A673 (cell line): ENCODE measurements at regions not wholly inside any gene's neighbourhood (a gene's known extent, or its start where the extent isn't known, plus 50 kb on each side); places are given as distances from the start of the nearest gene placed in this dataset.

Experiments used
- CTCF ChIP-seq: fragments of 300-800, 200-600 bp; sonication (generic); conservative IDR thresholded peaks from 2 replicates; pipeline ENCODE4 v1.5.1; 2017; ENCODE audit warnings: low read depth, mild to moderate bottlenecking, antibody characterized with exemption, low read length, moderate library complexity, mixed read lengths
- EZH2 ChIP-seq: fragments of 200-600 bp; sonication (generic); IDR thresholded peaks from 2 replicates; pipeline ENCODE4 v1.6.1; 2017; ENCODE audit warnings: borderline replicate concordance, low read depth, mild to moderate bottlenecking, mixed read lengths, antibody characterized with exemption, low read length; ENCODE audit not compliant: poor library complexity, severe bottlenecking

DNA sequence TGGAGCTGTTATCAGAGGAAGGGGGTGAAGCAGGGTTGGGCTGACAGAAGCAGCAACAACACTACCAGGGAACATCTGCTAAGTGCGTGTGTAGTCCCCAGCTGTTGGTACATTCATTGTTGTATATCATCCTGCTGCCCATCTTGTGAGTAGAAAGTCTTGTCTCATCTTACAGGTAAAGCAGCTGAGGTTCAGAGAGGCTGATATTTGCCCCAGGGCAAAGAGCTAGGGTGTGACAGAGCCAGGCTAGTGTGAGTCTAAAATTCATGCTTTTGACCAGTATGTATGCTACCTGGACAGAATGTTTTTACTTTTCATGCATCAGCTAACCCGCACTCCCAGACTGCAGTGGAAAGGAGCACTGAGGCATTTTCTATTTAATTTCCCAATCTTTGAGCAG, 221.6 kb downstream of the STK31 start:
- TF ChIP-seq CTCF (no peak), EZH2 (no peak)
